ENCODE measurements at regions not wholly inside any gene's neighbourhood (a gene's known extent, or its start where the extent isn't known, plus 50 kb on each side); places are given as distances from the start of the nearest gene placed in this dataset.
A peak's percentile ranks its signal among the peaks of the same experiment; 100 is the strongest.
"Not testable (repeated sequence)": the region's sequence is repeated elsewhere in the genome, so short reads cannot be mapped to it uniquely, and the experiment has no call there.

GRCh38 chr6:85756982-85757381, 114.3 kb upstream of the SYNCRIP start:
- peak; percentile 69 for TF ChIP-seq CTCF (IDR thresholded peaks at IDR 0.05)
- no peak for TF ChIP-seq ZFX (IDR thresholded peaks at IDR 0.05; ENCODE audit: borderline replicate concordance)
- no peak overlapping the region for H3K27ac ChIP-seq

GRCh38 chr6:85754894-85755293, 112.2 kb upstream of the SYNCRIP start:
- no peak for TF ChIP-seq CTCF (IDR thresholded peaks at IDR 0.05)
- no peak for TF ChIP-seq ZFX (IDR thresholded peaks at IDR 0.05; ENCODE audit: borderline replicate concordance)
- no peak overlapping the region for H3K27ac ChIP-seq

GRCh38 chr6:85752602-85753001, 109.9 kb upstream of the SYNCRIP start:
- no peak for TF ChIP-seq CTCF (IDR thresholded peaks at IDR 0.05)
- no peak for TF ChIP-seq ZFX (IDR thresholded peaks at IDR 0.05; ENCODE audit: borderline replicate concordance)
- H3K27ac ChIP-seq = no peak overlapping the region

GRCh38 chr6:85751374-85752055, 108.8 kb upstream of the SYNCRIP start:
- no peak overlapping the region for H3K27ac ChIP-seq

GRCh38 chr6:85750146-85750545, 107.5 kb upstream of the SYNCRIP start:
- not testable (repeated sequence) for H3K27ac ChIP-seq

More at GRCh38 chr6:85751374-85752055, 108.8 kb upstream of the SYNCRIP start:
- TF ChIP-seq CTCF (IDR thresholded peaks at IDR 0.05) (no peak), ZFX (IDR thresholded peaks at IDR 0.05; ENCODE audit: borderline replicate concordance) (no peak)

GRCh38 chr6:85749236-85749635, 106.5 kb upstream of the SYNCRIP start:
- TF ChIP-seq CTCF (IDR thresholded peaks at IDR 0.05) (no peak), ZFX (IDR thresholded peaks at IDR 0.05; ENCODE audit: borderline replicate concordance) (no peak)

GRCh38 chr6:85747666-85748065, 105.0 kb upstream of the SYNCRIP start:
- no peak for TF ChIP-seq CTCF (IDR thresholded peaks at IDR 0.05)
- no peak for TF ChIP-seq ZFX (IDR thresholded peaks at IDR 0.05; ENCODE audit: borderline replicate concordance)
- H3K27ac ChIP-seq = no peak overlapping the region

More at GRCh38 chr6:85749236-85749635, 106.5 kb upstream of the SYNCRIP start:
- H3K27ac ChIP-seq = no peak overlapping the region

GRCh38 chr6:85747093-85747492, 104.4 kb upstream of the SYNCRIP start:
- no peak for TF ChIP-seq CTCF (IDR thresholded peaks at IDR 0.05)
- TF ChIP-seq ZFX (IDR thresholded peaks at IDR 0.05; ENCODE audit: borderline replicate concordance) = no peak
- H3K27ac ChIP-seq = no peak overlapping the region

All from 22Rv1 (cell line).